Brain pericyte (primary cell): ENCODE measurements at regions not wholly inside any gene's neighbourhood (a gene's known extent, or its start where the extent isn't known, plus 50 kb on each side); places are given as distances from the start of the nearest gene placed in this dataset.
"Not testable (repeated sequence)": the region's sequence is repeated elsewhere in the genome, so short reads cannot be mapped to it uniquely, and the experiment has no call there.

Experiments used
- DNase-seq: peaks from one replicate; pipeline ENCODE4 v3.0.0-alpha.2; 2012; ENCODE audit warnings: low read depth, low spot score

GRCh38 chr6:4203642-4204417 lies 68.5 kb upstream of the ECI2 start:
- not testable (repeated sequence) for DNase-seq

GRCh38 chr6:4192627-4193026 lies 57.3 kb upstream of the ECI2 start:
- DNase-seq, result no peak

- DNase-seq, result no peak
These were observed 56.8 kb upstream of the ECI2 start for GRCh38 chr6:4192173-4192572.

- no peak for DNase-seq
These were observed 55.9 kb upstream of the ECI2 start for GRCh38 chr6:4191271-4191721.

- DNase-seq, result no peak
These were observed 53.9 kb upstream of the ECI2 start for GRCh38 chr6:4189249-4189648.

GRCh38 chr6:4188801-4189200 lies 53.4 kb upstream of the ECI2 start:
- no peak for DNase-seq

GRCh38 chr6:4187480-4187879 lies 52.1 kb upstream of the ECI2 start:
- no peak for DNase-seq

GRCh38 chr6:4186385-4186784 lies 51.0 kb upstream of the ECI2 start:
- no peak for DNase-seq

- no peak for DNase-seq
These were observed 50.5 kb upstream of the ECI2 start for GRCh38 chr6:4185846-4186245.

GRCh38 chr6:4185419-4185818 lies 50.0 kb upstream of the ECI2 start:
- DNase-seq, result no peak
